SK-N-SH (cell line): ENCODE measurements at regions not wholly inside any gene's neighbourhood (a gene's known extent, or its start where the extent isn't known, plus 50 kb on each side); places are given as distances from the start of the nearest gene placed in this dataset.

ENCODE experiments used
- CTCF ChIA-PET: fragments of 300-600, 350-600 bp; formaldehyde crosslinking; extraction: SDS; loops from one replicate; lab custom pipeline; 2021; lab: Yijun Ruan, JAX
- POLR2A ChIA-PET: fragments of 350-600 bp; sonication (Branson Sonifier 250); formaldehyde crosslinking; extraction: SDS; loops from one replicate; lab custom pipeline; 2020; ENCODE audit warnings: antibody characterized with exemption, inconsistent platforms; lab: Yijun Ruan, JAX
- DNase-seq: peaks from one replicate; pipeline ENCODE4 v3.0.0; 2012
- H2AFZ ChIP-seq: fragments of 200-600 bp; sonication (generic); 2 replicates; pipeline ENCODE4 v1.8.1; 2016; ENCODE audit warnings: antibody characterized with exemption, mild to moderate bottlenecking, low read depth
- H3F3A ChIP-seq: fragments of 200-600 bp; sonication (generic); replicated peaks from 2 replicates; pipeline ENCODE3; 2016; ENCODE audit warnings: antibody characterized with exemption, mild to moderate bottlenecking; ENCODE audit not compliant: insufficient read depth
- H3K27ac ChIP-seq, 2 experiments: fragments of 200-500 bp in 1 of 2; fragments of 200-600 bp in 1 of 2; sonication (Bioruptor generic) in 1 of 2; sonication (generic), shearing (Covaris generic) in 1 of 2; 2 replicates each; pipeline versions ENCODE4 v1.5.1 to v1.6.1; 2014 to 2016; ENCODE audit warnings: low read depth in 2 of 2, inconsistent platforms in 1 of 2, low read length in 1 of 2, mild to moderate bottlenecking in 1 of 2, mixed read lengths in 1 of 2
- H3K27me3 ChIP-seq: fragments of 200-600 bp; sonication (generic), shearing (Covaris generic); 2 replicates; pipeline ENCODE4 v1.6.1; 2016; ENCODE audit warnings: mixed run types; ENCODE audit not compliant: insufficient read depth
- H3K36me3 ChIP-seq, 2 experiments: fragments of 200-500 bp in 1 of 2; fragments of 200-600 bp in 1 of 2; sonication (Bioruptor generic) in 1 of 2; sonication (generic) in 1 of 2; replicated peaks in 1 of 2; 2 replicates each; pipeline versions ENCODE3 to v1.5.1; 2014 to 2016; ENCODE audit warnings: low read length in 1 of 2, mild to moderate bottlenecking in 1 of 2; ENCODE audit not compliant: insufficient read depth in 2 of 2, control insufficient read depth in 1 of 2
- H3K4me1 ChIP-seq, 2 experiments: fragments of 200-500 bp in 1 of 2; fragments of 200-600 bp in 1 of 2; sonication (Bioruptor generic) in 1 of 2; sonication (generic), shearing (Covaris generic) in 1 of 2; 2 replicates each; pipeline versions ENCODE4 v1.5.1 to v1.6.1; 2014 to 2016; ENCODE audit warnings: low read depth in 1 of 2, low read length in 1 of 2, mixed run types in 1 of 2; ENCODE audit not compliant: insufficient read depth in 2 of 2, control insufficient read depth in 1 of 2
- H3K4me2 ChIP-seq: fragments of 200-600 bp; sonication (generic), shearing (Covaris generic); 2 replicates; pipeline ENCODE4 v1.6.1; 2017; ENCODE audit warnings: mixed run types
- H3K4me3 ChIP-seq, 2 experiments: fragments of 200-500 bp in 1 of 2; fragments of 200-600 bp in 1 of 2; sonication (Bioruptor generic) in 1 of 2; sonication (generic), shearing (Covaris generic) in 1 of 2; 2 replicates each; pipeline versions ENCODE4 v1.5.1 to v1.8.1; 2014 to 2016; ENCODE audit warnings: low read depth in 2 of 2, inconsistent platforms in 1 of 2, low read length in 1 of 2, mild to moderate bottlenecking in 1 of 2, mixed read lengths in 1 of 2, moderate library complexity in 1 of 2
- H3K79me2 ChIP-seq: fragments of 200-600 bp; sonication (generic); 2 replicates; pipeline ENCODE4 v1.8.1; 2017; ENCODE audit warnings: mild to moderate bottlenecking; ENCODE audit not compliant: insufficient read depth
- H3K9ac ChIP-seq: fragments of 200-600 bp; sonication (generic); 2 replicates; pipeline ENCODE4 v1.6.1; 2017; ENCODE audit warnings: mixed run types
- H3K9me2 ChIP-seq: fragments of 200-600 bp; sonication (generic); 2 replicates; pipeline ENCODE4 v1.6.1; 2017; ENCODE audit warnings: mixed run types
- H3K9me3 ChIP-seq: fragments of 200-600 bp; sonication (generic); 2 replicates; pipeline ENCODE4 v1.6.1; 2017; ENCODE audit warnings: mixed run types, mild to moderate bottlenecking, moderate library complexity
- H4K20me1 ChIP-seq: fragments of 200-600 bp; sonication (generic); 2 replicates; pipeline ENCODE4 v1.6.1; 2017; ENCODE audit warnings: mild to moderate bottlenecking, mixed run types; ENCODE audit not compliant: insufficient read depth
- CTCF ChIP-seq: fragments of 200-600 bp; sonication (generic); IDR thresholded peaks from 2 replicates; pipeline ENCODE4 v1.6.1; 2017; ENCODE audit warnings: antibody characterized with exemption, mild to moderate bottlenecking, moderate library complexity
- ELF1 ChIP-seq: IDR thresholded peaks from 2 replicates; pipeline ENCODE4 v1.4.0; 2012
- EP300 ChIP-seq, 2 experiments: IDR thresholded peaks; 2 replicates each; pipeline versions ENCODE4 v1.4.0 to v1.6.1; 2012; ENCODE audit warnings: borderline replicate concordance in 1 of 2, low read depth in 1 of 2, low read length in 1 of 2
- FOSL2 ChIP-seq: IDR thresholded peaks from 2 replicates; pipeline ENCODE4 v1.4.0; 2012; ENCODE audit warnings: low read depth, mild to moderate bottlenecking, moderate library complexity, borderline replicate concordance
- FOXJ3 ChIP-seq: sonication (generic); formaldehyde crosslinking; IDR thresholded peaks from 2 replicates; pipeline ENCODE4 v1.5.1; 2020; ENCODE audit warnings: mild to moderate bottlenecking, missing genetic modification reagents
- FOXM1 ChIP-seq: IDR thresholded peaks from 2 replicates; pipeline ENCODE4 v1.4.0; 2012; ENCODE audit warnings: low read depth, mild to moderate bottlenecking
- GATA2 ChIP-seq: sonication (generic); formaldehyde crosslinking; IDR thresholded peaks from 2 replicates; pipeline ENCODE4 v1.5.0; 2020; ENCODE audit warnings: mild to moderate bottlenecking, missing genetic modification reagents
- MXI1 ChIP-seq: IDR thresholded peaks from 2 replicates; pipeline ENCODE4 v1.6.1; 2012; ENCODE audit warnings: mild to moderate bottlenecking, low read depth, low read length, improper control_type of control experiment
- NRF1 ChIP-seq: IDR thresholded peaks from 2 replicates; pipeline ENCODE4 v1.6.1; 2012; ENCODE audit warnings: low read depth, mild to moderate bottlenecking, low read length
- PBX3 ChIP-seq: IDR thresholded peaks from 2 replicates; pipeline ENCODE4; 2012
- POLR2AphosphoS5 ChIP-seq: IDR thresholded peaks from 2 replicates; pipeline ENCODE4 v1.6.1; 2012; ENCODE audit warnings: low read depth, low read length
- SIN3A ChIP-seq: IDR thresholded peaks from 2 replicates; pipeline ENCODE4 v1.6.1; 2012; ENCODE audit warnings: low read depth, mild to moderate bottlenecking, low read length, moderate library complexity, borderline replicate concordance
- SMC3 ChIP-seq: IDR thresholded peaks from 2 replicates; pipeline ENCODE4 v1.6.1; 2012; ENCODE audit warnings: low read depth, low read length, improper control_type of control experiment
- TCF12 ChIP-seq: IDR thresholded peaks from 2 replicates; pipeline ENCODE4 v1.4.0; 2012
- YY1 ChIP-seq: IDR thresholded peaks from 2 replicates; pipeline ENCODE4 v1.4.0; 2012; ENCODE audit warnings: low read depth, mild to moderate bottlenecking
- WGBS: methylation state at CpG from one replicate; pipeline ENCODE4 v1.1.6; 2017; ENCODE audit warnings: low lambda C conversion rate; 5-methylcytosine and 5-hydroxymethylcytosine counted together
- TF ChIP-seq, protein P1 (sequence below): IDR thresholded peaks from 2 replicates; pipeline ENCODE4 v1.4.0; 2012; ENCODE audit warnings: low read depth

DNA sequence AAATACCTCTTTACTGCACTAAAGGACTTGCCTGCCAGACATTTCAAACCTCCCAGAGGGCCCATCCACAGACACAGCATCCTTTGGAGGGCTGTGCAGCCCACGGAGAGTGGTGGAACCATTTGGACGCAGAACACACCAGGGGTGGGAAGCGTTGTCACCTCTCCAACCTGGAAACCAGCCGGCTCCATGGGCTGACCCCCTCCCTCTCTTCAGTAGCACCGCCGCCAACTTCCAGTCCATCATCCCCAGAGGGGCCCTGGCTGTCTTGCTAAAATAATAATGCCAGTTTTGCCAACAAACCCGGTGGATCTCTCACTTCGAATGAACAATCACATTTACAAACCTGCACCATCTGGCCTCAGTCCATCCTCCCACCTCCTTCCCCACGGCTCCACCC, 203.9 kb downstream of the FBXO15 start (continued):
- no peak for TF ChIP-seq PBX3
- no peak for TF ChIP-seq CTCF

DNA sequence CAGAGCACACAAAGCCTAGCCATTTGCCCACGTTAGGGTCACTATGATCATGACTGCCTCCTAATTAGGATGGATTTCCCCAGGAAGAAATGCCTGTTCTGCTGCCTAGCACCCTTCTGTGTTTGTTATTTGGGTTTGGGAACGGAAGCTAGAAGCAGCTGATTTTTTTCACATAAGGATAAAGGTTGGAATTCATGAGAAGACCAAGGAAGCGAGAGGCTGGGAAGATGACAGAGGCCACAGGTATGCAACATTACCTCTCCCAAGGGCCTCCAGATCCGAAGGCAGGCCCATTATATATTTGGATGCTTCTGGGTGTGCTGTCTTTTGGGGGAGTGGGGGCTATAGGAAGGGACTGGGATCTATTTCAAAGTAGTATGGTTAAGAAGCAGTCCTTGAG, 204.7 kb downstream of the FBXO15 start:
- no peaks in the 10 kb centered on the region for H3K4me1 ChIP-seq
- CTCF ChIA-PET: no interaction called here
- no peak overlapping the region for H3K9ac ChIP-seq
- no peaks in the 10 kb centered on the region; the same call in 1 of the 2 replicates for H3K27me3 ChIP-seq
- no peaks in the 10 kb centered on the region for H3F3A ChIP-seq
- no peaks in the 10 kb centered on the region for H3K9me2 ChIP-seq
- no peaks in the 10 kb centered on the region for H3K9me3 ChIP-seq
- DNase-seq: no peak
- no peaks in the 10 kb centered on the region for H4K20me1 ChIP-seq
- TF ChIP-seq, protein P1, sequence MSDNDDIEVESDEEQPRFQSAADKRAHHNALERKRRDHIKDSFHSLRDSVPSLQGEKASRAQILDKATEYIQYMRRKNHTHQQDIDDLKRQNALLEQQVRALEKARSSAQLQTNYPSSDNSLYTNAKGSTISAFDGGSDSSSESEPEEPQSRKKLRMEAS: no peak
- no peak for TF ChIP-seq SMC3
- TF ChIP-seq FOSL2: no peak
- TF ChIP-seq ELF1: no peak
- no peak for TF ChIP-seq FOXM1
- no peak for TF ChIP-seq MXI1
- no peak for TF ChIP-seq POLR2AphosphoS5
- TF ChIP-seq FOXJ3 (CRISPR knock-in tag): no peak
- TF ChIP-seq GATA2 (CRISPR knock-in tag): no peak
- TF ChIP-seq EP300 (IDR thresholded peaks at IDR 0.05; ENCODE audit: borderline replicate concordance in 1 of 2, low read depth in 1 of 2, low read length in 1 of 2): no peak
- TF ChIP-seq NRF1: no peak
- TF ChIP-seq SIN3A: no peak
- no peak for TF ChIP-seq TCF12
- no peak for TF ChIP-seq CTCF
- no peak for TF ChIP-seq PBX3
- TF ChIP-seq YY1: no peak
- TF ChIP-seq, all 33 proteins: peak for 0
- no peak overlapping the region for H3K4me3 ChIP-seq
- no peak overlapping the region for H3K27ac ChIP-seq
- no peak overlapping the region for H2AFZ ChIP-seq
- no peaks in the 10 kb centered on the region for H3K79me2 ChIP-seq
- 6% methylated on average over 4 of the region's 4 CpGs for WGBS
- POLR2A ChIA-PET: no interaction called here
- H3K36me3 ChIP-seq: no peaks in the 10 kb centered on the region
- no peak overlapping the region for H3K4me2 ChIP-seq
